GM12864 (cell line): ENCODE measurements at regions not wholly inside any gene's neighbourhood (a gene's known extent, or its start where the extent isn't known, plus 50 kb on each side); places are given as distances from the start of the nearest gene placed in this dataset.

Experiments used
- DNase-seq: peaks from one replicate; pipeline ENCODE4 v3.0.0-alpha.2; 2011; ENCODE audit warnings: low read depth
- H3K4me3 ChIP-seq: 2 replicates; pipeline ENCODE4 v1.5.1; 2011; ENCODE audit warnings: mild to moderate bottlenecking, low read depth, low read length, control low read depth
- CTCF ChIP-seq: IDR thresholded peaks from 2 replicates; pipeline ENCODE4 v1.5.1; 2011; ENCODE audit warnings: low read depth, mild to moderate bottlenecking, moderate library complexity, low read length, control low read depth, inconsistent platforms; ENCODE audit errors: missing control alignments

GRCh38 chr2:234845602-234846590 lies 105.9 kb upstream of the SH3BP4 start:
- no peak overlapping the region for H3K4me3 ChIP-seq
- no peak for DNase-seq
- no peak for TF ChIP-seq CTCF

GRCh38 chr2:234843411-234843810 lies 108.4 kb upstream of the SH3BP4 start:
- no peak for DNase-seq
- no peak for TF ChIP-seq CTCF

DNA sequence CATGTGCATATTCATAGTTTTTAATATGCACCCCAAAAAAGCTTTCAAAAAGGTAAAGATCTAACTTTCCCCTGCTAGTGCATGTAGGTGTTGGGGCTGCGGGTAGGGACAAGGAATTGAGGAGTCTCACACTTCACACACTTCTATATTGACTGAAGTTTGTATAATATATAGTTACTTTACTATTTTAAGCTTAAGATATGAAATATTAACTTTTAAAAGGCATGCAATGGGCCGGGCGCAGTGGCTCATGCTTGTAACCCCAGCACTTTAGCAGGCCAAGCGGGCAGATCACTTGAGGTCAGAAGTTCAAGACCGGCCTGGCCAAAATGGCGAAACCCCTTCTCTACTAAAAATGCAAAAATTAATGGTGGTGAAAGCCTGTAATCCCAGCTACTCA lies 109.1 kb upstream of the SH3BP4 start:
- no peak overlapping the region for H3K4me3 ChIP-seq
- no peak for TF ChIP-seq CTCF
- DNase-seq, result no peak

More at GRCh38 chr2:234843411-234843810, 108.4 kb upstream of the SH3BP4 start:
- H3K4me3 ChIP-seq, result no peak overlapping the region

DNA sequence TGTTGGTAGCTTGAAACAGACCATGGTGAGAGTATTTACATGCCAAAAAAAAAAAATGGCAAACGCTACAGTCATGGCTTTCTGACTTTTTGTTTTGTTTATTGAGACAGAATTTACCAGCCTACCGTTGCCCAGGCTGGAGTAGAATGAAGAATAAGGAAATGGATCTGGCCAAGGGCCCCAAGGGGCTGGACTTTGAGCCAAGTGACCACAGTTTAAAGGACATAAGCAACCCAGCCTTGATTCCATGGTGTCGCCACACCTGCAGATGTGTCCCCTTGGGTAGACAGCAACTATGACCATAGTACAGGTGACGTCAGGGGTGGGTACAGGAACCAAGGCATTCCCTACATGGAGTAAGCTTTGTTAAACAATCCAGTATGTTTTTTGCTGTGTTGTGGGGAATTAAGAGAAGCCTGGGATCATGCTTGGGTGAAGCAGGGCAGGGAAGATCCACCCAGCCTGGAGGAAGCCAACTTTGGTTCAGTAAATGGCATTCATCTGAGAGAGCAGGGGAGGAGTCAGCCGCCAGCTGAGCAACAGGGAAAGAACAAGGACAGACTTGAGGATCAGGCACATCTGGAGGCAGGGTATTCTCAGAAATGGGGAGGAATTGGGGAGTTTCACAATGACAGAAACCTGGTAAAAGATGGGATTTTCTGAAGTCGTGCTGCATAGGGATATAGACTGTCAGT lies 110.3 kb upstream of the SH3BP4 start:
- no peak for DNase-seq
- TF ChIP-seq CTCF, result no peak
- no peak overlapping the region for H3K4me3 ChIP-seq

- TF ChIP-seq CTCF, result no peak
- no peak overlapping the region for H3K4me3 ChIP-seq
- no peak for DNase-seq
Measured at GRCh38 chr2:234840336-234840735, 111.5 kb upstream of the SH3BP4 start.

DNA sequence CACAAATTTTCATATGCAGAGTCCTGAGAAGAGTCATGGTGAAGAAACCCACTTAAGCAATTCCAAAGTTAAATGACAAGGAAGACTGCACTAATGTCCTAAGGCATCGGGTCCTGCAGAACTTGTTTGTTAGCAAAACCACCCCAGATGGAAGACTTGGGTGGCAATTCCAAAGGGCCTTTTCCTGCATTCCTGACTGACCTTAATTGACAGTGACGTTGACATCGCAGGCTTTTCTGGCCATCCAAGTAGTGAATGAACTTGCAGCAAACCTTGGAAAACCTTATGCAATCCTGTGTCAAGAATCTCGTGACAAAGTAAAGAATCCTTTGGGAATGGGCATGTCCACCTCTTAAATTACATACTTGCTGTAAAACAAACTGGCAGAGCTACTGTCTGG lies 112.5 kb upstream of the SH3BP4 start:
- no peak for TF ChIP-seq CTCF
- no peak for DNase-seq
- H3K4me3 ChIP-seq, result no peak overlapping the region

- no peak for DNase-seq
- no peak for TF ChIP-seq CTCF
Measured at GRCh38 chr2:234836271-234836670, 115.5 kb upstream of the SH3BP4 start.

More at GRCh38 chr2:234836271-234836670, 115.5 kb upstream of the SH3BP4 start:
- no peak overlapping the region for H3K4me3 ChIP-seq
